Mucosa of descending colon (tissue), 3 donors: ENCODE measurements at regions not wholly inside any gene's neighbourhood (a gene's known extent, or its start where the extent isn't known, plus 50 kb on each side); places are given as distances from the start of the nearest gene placed in this dataset.

Experiments
- ATAC-seq: fragments of 200-7000 bp; cut with Tn5 transposase; one replicate; pipeline ENCODE4 v1.9.1; 2020; ENCODE audit warnings: mild to moderate bottlenecking, moderate library complexity
- DNase-seq, 3 donors: peaks; one replicate each; pipeline ENCODE4 v3.0.0-alpha.2; 2020
- H3K36me3 ChIP-seq: fragments of 200-600 bp; one replicate; pipeline ENCODE4 v1.8.0; 2021; ENCODE audit warnings: low read depth, mild to moderate bottlenecking
- H3K4me1 ChIP-seq: fragments of 200-600 bp; one replicate; pipeline ENCODE4 v1.8.0; 2021; ENCODE audit warnings: low read depth, mild to moderate bottlenecking
- H3K4me3 ChIP-seq: fragments of 200-600 bp; one replicate; pipeline ENCODE4 v1.8.0; 2021; ENCODE audit warnings: mild to moderate bottlenecking
- H3K9me3 ChIP-seq: fragments of 200-600 bp; one replicate; pipeline ENCODE4 v1.8.0; 2021; ENCODE audit warnings: mild to moderate bottlenecking
- intact Hi-C, 2 donors: fragments of 100-400 bp; cut with DNase I in 1 of 2; cut with micrococcal nuclease in 1 of 2; formaldehyde crosslinking; loops; one replicate each; pipeline versions ENCODE4 v1.11.0 to v1.11.1; 2022; cut with DNase I, micrococcal nuclease
- TF ChIP-seq, protein P1 (sequence below): fragments of 200-600 bp; IDR thresholded peaks from one replicate; pipeline ENCODE4 v1.8.0; 2022; ENCODE audit warnings: antibody characterized with exemption, mild to moderate bottlenecking
- donor health status: DM: no; HTN: no; CAD: no; lungs with moderate emphysema.
- donor health status: DM: no; HTN: no; CAD: no.
- donor health status: DM: no; HTN: yes; CAD: no.

- no peaks in the 10 kb centered on the region for H3K36me3 ChIP-seq
- intact Hi-C loops, result no loop called here
- H3K9me3 ChIP-seq, result no peaks in the 10 kb centered on the region
- H3K4me1 ChIP-seq, result no peaks in the 10 kb centered on the region
- H3K4me3 ChIP-seq, result no peak overlapping the region
- DNase-seq (no peak), ATAC-seq (no peak)
- TF ChIP-seq, protein P1, sequence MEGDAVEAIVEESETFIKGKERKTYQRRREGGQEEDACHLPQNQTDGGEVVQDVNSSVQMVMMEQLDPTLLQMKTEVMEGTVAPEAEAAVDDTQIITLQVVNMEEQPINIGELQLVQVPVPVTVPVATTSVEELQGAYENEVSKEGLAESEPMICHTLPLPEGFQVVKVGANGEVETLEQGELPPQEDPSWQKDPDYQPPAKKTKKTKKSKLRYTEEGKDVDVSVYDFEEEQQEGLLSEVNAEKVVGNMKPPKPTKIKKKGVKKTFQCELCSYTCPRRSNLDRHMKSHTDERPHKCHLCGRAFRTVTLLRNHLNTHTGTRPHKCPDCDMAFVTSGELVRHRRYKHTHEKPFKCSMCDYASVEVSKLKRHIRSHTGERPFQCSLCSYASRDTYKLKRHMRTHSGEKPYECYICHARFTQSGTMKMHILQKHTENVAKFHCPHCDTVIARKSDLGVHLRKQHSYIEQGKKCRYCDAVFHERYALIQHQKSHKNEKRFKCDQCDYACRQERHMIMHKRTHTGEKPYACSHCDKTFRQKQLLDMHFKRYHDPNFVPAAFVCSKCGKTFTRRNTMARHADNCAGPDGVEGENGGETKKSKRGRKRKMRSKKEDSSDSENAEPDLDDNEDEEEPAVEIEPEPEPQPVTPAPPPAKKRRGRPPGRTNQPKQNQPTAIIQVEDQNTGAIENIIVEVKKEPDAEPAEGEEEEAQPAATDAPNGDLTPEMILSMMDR, result no peak
Observed at GRCh38 chr13:99053636-99054233, 75.9 kb upstream of the DOCK9 start.

DNA sequence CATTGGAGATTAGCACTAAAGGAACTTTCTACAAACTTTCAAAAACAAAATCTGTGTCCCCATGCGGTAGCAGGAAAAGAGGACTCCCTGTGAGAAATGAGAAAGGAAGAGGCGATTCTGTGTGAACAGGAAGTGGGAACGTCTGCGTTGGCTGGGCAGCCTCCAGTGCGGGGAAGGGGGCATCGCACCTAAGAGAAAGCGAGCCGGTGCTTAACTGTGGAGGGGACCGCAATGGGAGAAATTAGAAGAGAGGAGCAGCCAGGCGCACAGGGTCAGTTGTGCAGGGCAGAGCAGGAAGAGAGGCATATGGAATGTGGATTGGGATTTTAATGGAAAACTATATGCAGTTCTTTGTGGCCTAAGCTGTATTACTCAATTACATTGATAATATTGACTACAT is 77.4 kb upstream of the DOCK9 start:
- no peaks in the 10 kb centered on the region for H3K4me1 ChIP-seq
- intact Hi-C loops, result no loop called here

GRCh38 chr13:99055735-99056134 is 77.9 kb upstream of the DOCK9 start:
- no peak for ATAC-seq
- TF ChIP-seq, protein P1, result no peak
- no peak overlapping the region for H3K4me3 ChIP-seq
- H3K9me3 ChIP-seq, result no peaks in the 10 kb centered on the region
- DNase-seq, result no peak
- intact Hi-C loops, result no loop called here
- H3K4me1 ChIP-seq, result no peaks in the 10 kb centered on the region
- no peaks in the 10 kb centered on the region for H3K36me3 ChIP-seq

More for the DNA sequence above, 77.4 kb upstream of the DOCK9 start:
- no peaks in the 10 kb centered on the region for H3K36me3 ChIP-seq
- no peak overlapping the region for H3K4me3 ChIP-seq
- no peaks in the 10 kb centered on the region for H3K9me3 ChIP-seq
- TF ChIP-seq, protein P1, result no peak
- DNase-seq, result no peak
- ATAC-seq, result no peak

DNA sequence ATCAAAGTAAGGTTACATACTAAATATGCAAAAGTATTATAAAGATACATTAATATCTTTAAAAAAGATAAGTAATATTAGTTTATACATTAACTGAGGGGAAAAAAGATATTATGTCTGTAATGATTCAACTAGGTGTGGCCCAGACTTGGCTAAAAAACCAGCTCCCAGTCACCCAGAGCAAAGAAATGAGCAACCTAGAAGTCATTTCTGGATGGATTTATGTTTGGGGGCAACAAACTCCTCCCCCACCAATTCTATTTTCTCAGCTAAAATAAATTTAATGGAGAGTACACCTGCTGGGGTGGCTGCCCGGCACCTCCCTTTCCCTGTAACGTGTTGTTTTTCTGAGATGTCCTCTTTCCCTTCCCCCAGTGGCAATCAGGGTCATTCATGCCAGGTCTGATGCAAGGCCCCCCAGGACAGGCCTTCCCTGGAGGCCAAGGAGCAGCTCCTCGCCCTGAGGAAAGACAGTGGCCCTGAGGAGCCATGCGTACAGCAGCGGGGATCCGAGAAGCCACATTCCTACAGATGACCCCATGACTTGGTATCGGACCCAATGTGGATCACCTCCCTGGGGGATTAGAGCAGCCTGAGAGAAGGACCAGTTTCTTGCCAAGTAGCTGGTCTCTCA is 78.6 kb upstream of the DOCK9 start:
- TF ChIP-seq, protein P1, result no peak
- Histone ChIP-seq H3K9me3 (no peaks in the 10 kb centered on the region), H3K36me3 (no peaks in the 10 kb centered on the region)

DNA sequence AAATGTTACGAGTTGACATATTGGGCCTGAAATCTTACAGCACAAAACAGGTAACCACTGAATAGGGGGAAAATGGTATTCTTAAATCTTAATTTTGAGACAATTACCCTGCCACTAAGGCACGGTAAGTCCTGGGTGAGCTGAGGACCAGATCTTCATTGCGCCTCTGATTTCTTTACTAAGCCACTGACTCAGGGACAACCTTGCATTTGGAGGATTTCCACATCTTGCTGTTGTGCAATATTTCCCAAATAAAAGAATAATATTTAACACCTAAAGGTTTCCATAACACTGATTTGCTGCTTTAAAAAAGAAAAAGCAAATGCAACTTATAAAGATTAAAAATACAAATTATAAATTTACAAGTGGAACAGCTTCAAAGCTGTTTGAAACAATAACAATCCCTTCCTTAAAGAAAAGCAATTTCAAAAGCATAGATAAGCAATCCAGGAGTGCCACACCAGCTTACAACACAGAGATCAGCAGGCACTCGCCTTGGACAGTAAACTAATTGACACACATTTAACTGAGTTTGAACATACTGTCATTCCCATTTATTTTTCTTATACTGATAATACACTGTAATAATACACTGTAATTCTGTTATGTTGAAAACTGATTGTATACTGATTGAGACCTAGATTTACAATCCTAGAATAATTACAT is 79.6 kb upstream of the DOCK9 start:
- Histone ChIP-seq H3K9me3 (no peaks in the 10 kb centered on the region), H3K4me3 (no peak overlapping the region), H3K36me3 (no peaks in the 10 kb centered on the region), H3K4me1 (no peaks in the 10 kb centered on the region)
- intact Hi-C loops, result no loop called here
- no peak for ATAC-seq
- TF ChIP-seq, protein P1, result no peak
- no peak for DNase-seq

More for the DNA sequence above, 78.6 kb upstream of the DOCK9 start:
- ATAC-seq, result no peak
- Histone ChIP-seq H3K4me3 (no peak overlapping the region), H3K4me1 (no peaks in the 10 kb centered on the region)
- no peak for DNase-seq
- intact Hi-C loops, result no loop called here
